HEK293 (cell line): ENCODE measurements at regions not wholly inside any gene's neighbourhood (a gene's known extent, or its start where the extent isn't known, plus 50 kb on each side); places are given as distances from the start of the nearest gene placed in this dataset.

Experiments used
- CTCF ChIA-PET: fragments of 350-600 bp; formaldehyde crosslinking; extraction: SDS; loops from one replicate; lab custom pipeline; 2021; ENCODE audit warnings: antibody characterized with exemption; lab: Yijun Ruan, JAX
- POLR2A ChIA-PET: fragments of 300-600 bp; formaldehyde crosslinking; extraction: SDS; loops from one replicate; lab custom pipeline; 2020; ENCODE audit warnings: antibody characterized with exemption, inconsistent platforms; lab: Yijun Ruan, JAX
- H3K27ac ChIP-seq: fragments of 200-500 bp; sonication (Bioruptor generic); 2 replicates; pipeline ENCODE4 v1.5.1; 2014; ENCODE audit warnings: low read depth, low read length, control low read depth, inconsistent platforms; ENCODE audit errors: extremely low read depth
- H3K36me3 ChIP-seq, 2 experiments: fragments of 200-500 bp in 1 of 2; sonication (Bioruptor generic) in 1 of 2; 1 replicate in 1 of 2; 2 replicates in 1 of 2; pipeline ENCODE4 v1.5.1; 2014 to 2017; ENCODE audit warnings: inconsistent platforms in 2 of 2, low read length in 2 of 2; ENCODE audit not compliant: control insufficient read depth in 2 of 2, insufficient read depth in 1 of 2
- H3K4me1 ChIP-seq: fragments of 200-500 bp; sonication (Bioruptor generic); 2 replicates; pipeline ENCODE4 v1.5.1; 2014; ENCODE audit warnings: mild to moderate bottlenecking, low read length, inconsistent platforms; ENCODE audit not compliant: control insufficient read depth, insufficient read depth
- H3K4me3 ChIP-seq: 2 replicates; pipeline ENCODE4 v1.5.1; 2011; ENCODE audit warnings: low read depth, mild to moderate bottlenecking, control low read depth, low read length, moderate library complexity
- H3K9me3 ChIP-seq: fragments of 200-500 bp; sonication (Bioruptor generic); 2 replicates; pipeline ENCODE4 v1.5.1; 2014; ENCODE audit warnings: low read depth, low read length, inconsistent platforms; ENCODE audit not compliant: control insufficient read depth, insufficient read depth
- MEIS1 ChIP-seq: sonication (generic); formaldehyde crosslinking; IDR thresholded peaks from 2 replicates; pipeline ENCODE4 v1.8.1; 2022; ENCODE audit warnings: missing genetic modification reagents, mild to moderate bottlenecking, borderline replicate concordance
- PATZ1 ChIP-seq: fragments of 450-650 bp; formaldehyde crosslinking; IDR thresholded peaks from 2 replicates; pipeline ENCODE4 v1.5.1; 2016; ENCODE audit warnings: missing biosample characterization, missing genetic modification characterization
- SCRT2 ChIP-seq: fragments of 450-650 bp; formaldehyde crosslinking; IDR thresholded peaks from 2 replicates; pipeline ENCODE4 v1.5.1; 2016; ENCODE audit warnings: missing biosample characterization, missing genetic modification characterization
- ZBTB10 ChIP-seq: fragments of 450-650 bp; formaldehyde crosslinking; IDR thresholded peaks from 2 replicates; pipeline ENCODE4 v1.5.1; 2016; ENCODE audit warnings: missing biosample characterization, missing genetic modification characterization
- ZBTB11 ChIP-seq: fragments of 450-650 bp; formaldehyde crosslinking; conservative IDR thresholded peaks from 2 replicates; pipeline ENCODE4 v1.5.1; 2016; ENCODE audit warnings: low read depth, missing biosample characterization, missing genetic modification characterization
- ZFHX2 ChIP-seq: fragments of 450-650 bp; formaldehyde crosslinking; conservative IDR thresholded peaks from 2 replicates; pipeline ENCODE4 v1.5.1; 2016; ENCODE audit warnings: missing biosample characterization, missing genetic modification characterization
- ZNF112 ChIP-seq: fragments of 450-650 bp; formaldehyde crosslinking; IDR thresholded peaks from 2 replicates; pipeline ENCODE4 v1.5.0; 2017; ENCODE audit warnings: missing biosample characterization, missing genetic modification characterization
- ZNF140 ChIP-seq: fragments of 450-650 bp; formaldehyde crosslinking; IDR thresholded peaks from 2 replicates; pipeline ENCODE4 v1.5.1; 2016; ENCODE audit warnings: missing biosample characterization, missing genetic modification characterization
- ZNF148 ChIP-seq: fragments of 450-650 bp; formaldehyde crosslinking; IDR thresholded peaks from 2 replicates; pipeline ENCODE4 v1.5.0; 2017; ENCODE audit warnings: missing biosample characterization, missing genetic modification characterization, borderline replicate concordance
- ZNF175 ChIP-seq: fragments of 450-650 bp; formaldehyde crosslinking; IDR thresholded peaks from 2 replicates; pipeline ENCODE4 v1.5.1; 2016; ENCODE audit warnings: missing biosample characterization, missing genetic modification characterization
- ZNF18 ChIP-seq: fragments of 450-650 bp; formaldehyde crosslinking; IDR thresholded peaks from 2 replicates; pipeline ENCODE4 v1.5.1; 2016; ENCODE audit warnings: missing biosample characterization, missing genetic modification characterization
- ZNF280C ChIP-seq: fragments of 450-650 bp; formaldehyde crosslinking; IDR thresholded peaks from 2 replicates; pipeline ENCODE4 v1.5.1; 2016; ENCODE audit warnings: missing biosample characterization, missing genetic modification characterization
- ZNF394 ChIP-seq: fragments of 450-650 bp; formaldehyde crosslinking; IDR thresholded peaks from 2 replicates; pipeline ENCODE4 v1.5.1; 2016; ENCODE audit warnings: missing biosample characterization, missing genetic modification characterization, mild to moderate bottlenecking, moderate library complexity, borderline replicate concordance
- ZNF48 ChIP-seq: fragments of 450-650 bp; formaldehyde crosslinking; IDR thresholded peaks from 2 replicates; pipeline ENCODE4 v1.5.1; 2016; ENCODE audit warnings: missing biosample characterization, missing genetic modification characterization
- ZNF555 ChIP-seq: fragments of 450-650 bp; formaldehyde crosslinking; conservative IDR thresholded peaks from 2 replicates; pipeline ENCODE4 v1.5.1; 2017; ENCODE audit warnings: missing biosample characterization, mild to moderate bottlenecking, missing genetic modification characterization, inconsistent platforms
- ZNF660 ChIP-seq: fragments of 450-650 bp; IDR thresholded peaks from 2 replicates; pipeline ENCODE4 v1.5.1; 2018; ENCODE audit warnings: missing biosample characterization, mild to moderate bottlenecking, missing genetic modification characterization
- ZNF692 ChIP-seq: fragments of 450-650 bp; formaldehyde crosslinking; IDR thresholded peaks from 2 replicates; pipeline ENCODE4 v1.5.1; 2016; ENCODE audit warnings: missing biosample characterization, missing genetic modification characterization
- ZNF707 ChIP-seq: fragments of 450-650 bp; formaldehyde crosslinking; IDR thresholded peaks from 2 replicates; pipeline ENCODE4 v1.5.1; 2016; ENCODE audit warnings: missing biosample characterization, missing genetic modification characterization
- ZNF747 ChIP-seq: fragments of 450-650 bp; formaldehyde crosslinking; IDR thresholded peaks from 2 replicates; pipeline ENCODE4 v1.5.1; 2016; ENCODE audit warnings: missing biosample characterization, missing genetic modification characterization

- Histone ChIP-seq H3K27ac (no peak overlapping the region), H3K36me3 (no peaks in the 10 kb centered on the region), H3K4me1 (no peaks in the 10 kb centered on the region), H3K9me3 (no peaks in the 10 kb centered on the region), H3K4me3 (no peak overlapping the region)
- ChIA-PET POLR2A (no interaction called here), CTCF (no interaction called here)
- TF ChIP-seq ZNF175 (no peak), ZNF660 (tag by site-specific recombination) (no peak), ZFHX2 (tag by site-specific recombination) (no peak), ZBTB11 (tag by site-specific recombination) (no peak), SCRT2 (tag by site-specific recombination) (no peak), ZNF747 (tag by site-specific recombination) (no peak)
These were observed 2390.9 kb downstream of the PCDH7 start for GRCh38 chr4:33111117-33111516.

GRCh38 chr4:33116871-33117270 lies 2396.7 kb downstream of the PCDH7 start:
- H3K9me3 ChIP-seq: no peaks in the 10 kb centered on the region
- no peaks in the 10 kb centered on the region for H3K36me3 ChIP-seq
- H3K4me1 ChIP-seq: no peaks in the 10 kb centered on the region
- no peak overlapping the region for H3K27ac ChIP-seq
- CTCF ChIA-PET: no interaction called here
- H3K4me3 ChIP-seq: no peak overlapping the region
- POLR2A ChIA-PET: interaction anchor here (0.7 kb wide), 1 partner anchor 447 kb away, joined by 6 read pairs; no protein-coding TSS in a partner anchor
- TF ChIP-seq MEIS1 (CRISPR knock-in tag) (no peak), ZNF394 (tag by site-specific recombination) (no peak), ZBTB10 (tag by site-specific recombination) (no peak), PATZ1 (tag by site-specific recombination) (no peak), ZNF148 (no peak), ZNF140 (tag by site-specific recombination) (no peak), ZNF48 (no peak), ZNF555 (tag by site-specific recombination) (no peak), ZNF692 (tag by site-specific recombination) (no peak), ZNF112 (tag by site-specific recombination) (no peak), ZNF18 (tag by site-specific recombination) (no peak), ZNF280C (tag by site-specific recombination) (no peak), ZNF707 (no peak)
